GM10266 (cell line): ENCODE measurements at regions not wholly inside any gene's neighbourhood (a gene's known extent, or its start where the extent isn't known, plus 50 kb on each side); places are given as distances from the start of the nearest gene placed in this dataset.

Source experiments
- DNase-seq: peaks from one replicate; pipeline ENCODE4 v3.0.0; 2012; ENCODE audit errors: extremely low spot score
- CTCF ChIP-seq: IDR thresholded peaks from 2 replicates; pipeline ENCODE4 v1.5.1; 2012; ENCODE audit warnings: mild to moderate bottlenecking, low read depth; ENCODE audit not compliant: control insufficient read depth, insufficient read depth; ENCODE audit errors: missing control alignments

GRCh38 chr20:62527781-62528180 lies 52.0 kb upstream of the GATA5 start:
- TF ChIP-seq CTCF, result no peak
- DNase-seq, result no peak

- TF ChIP-seq CTCF, result no peak
- DNase-seq, result no peak
Observed at GRCh38 chr20:62528983-62529891, 53.4 kb upstream of the GATA5 start.

- no peak for TF ChIP-seq CTCF
- DNase-seq, result no peak
Observed at GRCh38 chr20:62529896-62530642, 54.3 kb upstream of the GATA5 start.

GRCh38 chr20:62530643-62531032 lies 54.8 kb upstream of the GATA5 start:
- TF ChIP-seq CTCF, result no peak
- no peak for DNase-seq

- DNase-seq, result no peak
- no peak for TF ChIP-seq CTCF
Observed at GRCh38 chr20:62531046-62531838, 55.4 kb upstream of the GATA5 start.

GRCh38 chr20:62532921-62533320 lies 57.1 kb upstream of the GATA5 start:
- TF ChIP-seq CTCF, result no peak
- no peak for DNase-seq
